SU-DHL-6 (cell line): ENCODE measurements at regions not wholly inside any gene's neighbourhood (a gene's known extent, or its start where the extent isn't known, plus 50 kb on each side); places are given as distances from the start of the nearest gene placed in this dataset.
"Not testable (repeated sequence)": the region's sequence is repeated elsewhere in the genome, so short reads cannot be mapped to it uniquely, and the experiment has no call there.

Source experiments
- H2AFZ ChIP-seq: fragments of 200-600 bp; sonication (generic); 2 replicates; pipeline ENCODE4 v1.6.1; 2014; ENCODE audit warnings: low read depth, mild to moderate bottlenecking, moderate library complexity, mixed read lengths, antibody characterized with exemption, low read length; ENCODE audit not compliant: severe bottlenecking
- H3F3A ChIP-seq: fragments of 200-600 bp; shearing (Covaris generic); 2 replicates; pipeline ENCODE4 v1.6.0; 2016; ENCODE audit warnings: antibody characterized with exemption, mild to moderate bottlenecking; ENCODE audit not compliant: insufficient read depth
- H3K27ac ChIP-seq: fragments of 200-600 bp; sonication (generic); 2 replicates; pipeline ENCODE4 v1.5.1; 2016; ENCODE audit warnings: low read depth, mild to moderate bottlenecking, low read length, moderate library complexity, mixed read lengths
- H3K27me3 ChIP-seq: fragments of 200-600 bp; sonication (generic), shearing (Covaris generic); 2 replicates; pipeline ENCODE4 v1.6.0; 2014; ENCODE audit warnings: mild to moderate bottlenecking, low read length
- H3K36me3 ChIP-seq: fragments of 200-600 bp; sonication (generic); 2 replicates; pipeline ENCODE4 v1.6.1; 2014; ENCODE audit warnings: mild to moderate bottlenecking, low read length, mixed read lengths
- H3K4me2 ChIP-seq: fragments of 300-600, 200-600 bp; shearing (Covaris generic), sonication (generic); 2 replicates; pipeline ENCODE4 v1.6.0; 2014; ENCODE audit warnings: low read length, low read depth, mild to moderate bottlenecking; ENCODE audit not compliant: poor library complexity, severe bottlenecking
- H3K4me3 ChIP-seq: fragments of 200-600 bp; sonication (generic); 2 replicates; pipeline ENCODE4 v1.5.1; 2014; ENCODE audit warnings: antibody characterized with exemption, low read length, mild to moderate bottlenecking, mixed read lengths; ENCODE audit not compliant: insufficient read depth, poor library complexity, severe bottlenecking
- H3K79me2 ChIP-seq: fragments of 200-600 bp; sonication (generic); 2 replicates; pipeline ENCODE4 v1.6.1; 2014; ENCODE audit warnings: mild to moderate bottlenecking, low read length, moderate library complexity; ENCODE audit not compliant: insufficient read depth
- H3K9ac ChIP-seq: fragments of 200-600 bp; sonication (generic); 2 replicates; pipeline ENCODE4 v1.7.0; 2014; ENCODE audit warnings: mild to moderate bottlenecking, low read length
- H3K9me2 ChIP-seq: fragments of 200-600 bp; sonication (generic); replicated peaks from 2 replicates; pipeline ENCODE4 v1.6.1; 2014; ENCODE audit warnings: low read length; ENCODE audit not compliant: insufficient read depth
- H3K9me3 ChIP-seq: fragments of 200-600 bp; sonication (generic); 2 replicates; pipeline ENCODE4 v1.6.1; 2014; ENCODE audit warnings: low read length, mixed read lengths; ENCODE audit not compliant: insufficient read depth
- H4K20me1 ChIP-seq: fragments of 200-600 bp; sonication (generic); 2 replicates; pipeline ENCODE4 v1.6.1; 2014; ENCODE audit warnings: low read depth, mild to moderate bottlenecking, antibody characterized with exemption, low read length, moderate library complexity, mixed read lengths
- EZH2phosphoT487 ChIP-seq: fragments of 200-600 bp; sonication (generic), shearing (Covaris generic); conservative IDR thresholded peaks from 2 replicates; pipeline ENCODE4 v1.6.1; 2018; ENCODE audit warnings: mild to moderate bottlenecking, antibody characterized with exemption, low read length, moderate library complexity, mixed read lengths
- TF ChIP-seq, protein P1 (sequence below): fragments of 200-600 bp; sonication (generic); IDR thresholded peaks from one replicate; pipeline ENCODE4 v1.5.1; 2017; ENCODE audit warnings: antibody characterized with exemption, mild to moderate bottlenecking, low read length, moderate library complexity; ENCODE audit not compliant: insufficient read depth, poor library complexity, severe bottlenecking

DNA sequence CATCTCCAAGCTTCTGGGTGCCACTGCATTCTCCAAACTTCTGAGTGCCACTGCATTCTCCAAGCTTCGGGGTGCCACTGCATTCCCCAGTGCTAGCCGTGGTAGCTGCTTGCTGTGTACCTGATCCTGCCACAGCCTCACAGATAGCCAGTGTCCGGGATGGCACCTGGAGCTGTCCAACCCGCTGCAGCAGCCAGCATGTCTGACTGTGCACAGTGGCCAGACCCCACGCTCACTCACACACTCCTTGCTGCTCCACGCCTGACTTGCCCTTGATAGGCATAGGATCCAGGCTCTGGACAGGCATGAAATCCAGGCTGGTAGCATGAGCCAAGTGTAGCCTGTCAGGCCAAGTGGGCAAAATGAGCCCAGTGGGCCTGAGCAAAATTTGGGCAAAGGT lies 465.0 kb downstream of the GUCY1A2 start:
- H3K27ac ChIP-seq = no peak overlapping the region
- H2AFZ ChIP-seq = no peak overlapping the region
- H3K9me2 ChIP-seq = no peaks in the 10 kb centered on the region
- TF ChIP-seq, protein P1, sequence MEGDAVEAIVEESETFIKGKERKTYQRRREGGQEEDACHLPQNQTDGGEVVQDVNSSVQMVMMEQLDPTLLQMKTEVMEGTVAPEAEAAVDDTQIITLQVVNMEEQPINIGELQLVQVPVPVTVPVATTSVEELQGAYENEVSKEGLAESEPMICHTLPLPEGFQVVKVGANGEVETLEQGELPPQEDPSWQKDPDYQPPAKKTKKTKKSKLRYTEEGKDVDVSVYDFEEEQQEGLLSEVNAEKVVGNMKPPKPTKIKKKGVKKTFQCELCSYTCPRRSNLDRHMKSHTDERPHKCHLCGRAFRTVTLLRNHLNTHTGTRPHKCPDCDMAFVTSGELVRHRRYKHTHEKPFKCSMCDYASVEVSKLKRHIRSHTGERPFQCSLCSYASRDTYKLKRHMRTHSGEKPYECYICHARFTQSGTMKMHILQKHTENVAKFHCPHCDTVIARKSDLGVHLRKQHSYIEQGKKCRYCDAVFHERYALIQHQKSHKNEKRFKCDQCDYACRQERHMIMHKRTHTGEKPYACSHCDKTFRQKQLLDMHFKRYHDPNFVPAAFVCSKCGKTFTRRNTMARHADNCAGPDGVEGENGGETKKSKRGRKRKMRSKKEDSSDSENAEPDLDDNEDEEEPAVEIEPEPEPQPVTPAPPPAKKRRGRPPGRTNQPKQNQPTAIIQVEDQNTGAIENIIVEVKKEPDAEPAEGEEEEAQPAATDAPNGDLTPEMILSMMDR = no peak
- TF ChIP-seq EZH2phosphoT487 = no peak
- H3K27me3 ChIP-seq = no peaks in the 10 kb centered on the region
- H3K9ac ChIP-seq = no peak overlapping the region
- H3K9me3 ChIP-seq = no peaks in the 10 kb centered on the region
- no peaks in the 10 kb centered on the region for H3K79me2 ChIP-seq
- H3K36me3 ChIP-seq = no peaks in the 10 kb centered on the region
- H3K4me2 ChIP-seq = no peak overlapping the region
- no peaks in the 10 kb centered on the region for H3F3A ChIP-seq
- H4K20me1 ChIP-seq = no peaks in the 10 kb centered on the region
- no peak overlapping the region for H3K4me3 ChIP-seq

DNA sequence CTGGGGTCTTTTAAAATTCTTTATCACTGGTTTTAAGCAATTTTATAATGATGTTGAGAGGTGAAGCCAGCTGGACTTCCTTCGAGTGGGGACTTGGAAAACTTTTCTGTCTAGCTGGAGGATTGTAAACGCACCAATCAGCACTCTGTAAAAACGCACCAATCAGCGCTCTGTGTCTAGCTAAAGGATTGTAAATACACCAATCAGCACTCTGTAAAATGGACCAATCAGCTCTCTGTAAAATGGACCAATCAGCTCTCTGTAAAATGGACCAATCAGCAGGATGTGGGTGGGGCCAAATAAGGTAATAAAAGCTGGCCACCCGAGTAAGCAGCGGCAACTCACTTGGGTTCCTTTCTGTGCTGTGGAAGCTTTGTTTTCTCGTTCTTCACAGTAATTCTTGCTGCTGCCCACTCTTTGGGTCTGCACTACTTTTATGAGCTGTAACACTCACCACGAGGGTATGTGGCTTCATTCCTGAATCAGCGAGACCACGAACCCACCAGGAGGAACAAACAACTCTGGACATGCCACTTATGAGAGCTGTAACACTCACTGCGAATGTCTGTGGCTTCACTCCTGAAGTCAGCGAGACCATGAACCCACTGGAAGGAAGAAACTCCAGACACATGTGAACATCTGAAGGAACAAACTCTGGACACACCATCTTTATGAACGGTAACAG lies 462.6 kb downstream of the GUCY1A2 start:
- H3F3A ChIP-seq, H3K9me3 ChIP-seq, H2AFZ ChIP-seq, H3K79me2 ChIP-seq, H3K9me2 ChIP-seq, H4K20me1 ChIP-seq, H3K4me3 ChIP-seq, H3K36me3 ChIP-seq, H3K27me3 ChIP-seq, H3K27ac ChIP-seq, H3K4me2 ChIP-seq, H3K9ac ChIP-seq: not testable (repeated sequence)

DNA sequence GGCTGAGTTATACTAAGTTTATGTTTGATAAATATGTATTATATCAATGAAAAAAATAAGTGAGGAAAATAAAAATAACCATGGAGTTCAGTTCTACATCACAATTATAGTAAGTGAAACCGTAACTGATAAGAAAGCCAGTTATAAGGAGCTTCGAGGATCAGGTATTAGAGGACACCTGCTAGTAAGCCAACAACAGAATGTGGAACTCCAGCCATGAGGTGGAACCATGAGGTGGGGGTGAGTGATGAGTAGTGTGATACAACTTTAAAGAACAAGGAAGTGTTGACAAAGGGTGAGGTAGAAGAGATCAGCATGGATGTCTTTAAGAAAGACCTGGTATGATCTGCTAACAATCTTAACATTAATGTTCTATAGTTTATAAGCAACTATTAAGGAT lies 452.9 kb downstream of the GUCY1A2 start:
- no peak overlapping the region for H3K9ac ChIP-seq
- no peaks in the 10 kb centered on the region for H3K9me3 ChIP-seq
- H3K27ac ChIP-seq = no peak overlapping the region
- H4K20me1 ChIP-seq = no peaks in the 10 kb centered on the region
- no peak overlapping the region for H2AFZ ChIP-seq
- H3K4me3 ChIP-seq = no peak overlapping the region
- no peaks in the 10 kb centered on the region for H3K36me3 ChIP-seq
- no peaks in the 10 kb centered on the region for H3K27me3 ChIP-seq
- H3K9me2 ChIP-seq = no peaks in the 10 kb centered on the region
- H3F3A ChIP-seq = no peaks in the 10 kb centered on the region
- TF ChIP-seq EZH2phosphoT487 = no peak
- TF ChIP-seq, protein P1 = no peak
- H3K79me2 ChIP-seq = no peaks in the 10 kb centered on the region
- H3K4me2 ChIP-seq = no peak overlapping the region

DNA sequence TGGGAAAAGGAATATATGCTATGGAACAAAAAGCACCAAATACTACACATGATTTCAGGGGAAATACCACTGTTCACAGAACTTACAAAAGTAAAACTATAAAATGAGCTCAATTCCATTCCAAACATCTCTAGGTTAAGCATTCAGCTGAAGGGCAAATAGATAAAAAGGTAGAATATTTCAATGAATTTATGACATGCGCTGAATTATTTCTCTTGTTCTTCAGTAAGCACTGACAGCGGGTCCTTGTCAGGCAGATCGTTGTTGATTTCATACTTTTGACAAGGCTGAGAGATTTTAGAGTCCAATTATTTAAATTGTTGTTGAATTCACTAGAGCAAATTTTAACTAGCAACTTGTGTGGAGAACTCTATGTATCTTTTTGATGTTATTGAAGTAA lies 449.6 kb downstream of the GUCY1A2 start:
- H3K27ac ChIP-seq = no peak overlapping the region
- H4K20me1 ChIP-seq = no peaks in the 10 kb centered on the region
- no peak overlapping the region for H3K9ac ChIP-seq
- TF ChIP-seq, protein P1 = no peak
- no peak for TF ChIP-seq EZH2phosphoT487
- no peaks in the 10 kb centered on the region for H3F3A ChIP-seq
- H3K27me3 ChIP-seq = no peaks in the 10 kb centered on the region
- no peaks in the 10 kb centered on the region for H3K79me2 ChIP-seq
- H3K36me3 ChIP-seq = no peaks in the 10 kb centered on the region
- no peak overlapping the region for H3K4me2 ChIP-seq
- H3K4me3 ChIP-seq = no peak overlapping the region
- H2AFZ ChIP-seq = no peak overlapping the region
- H3K9me3 ChIP-seq = no peaks in the 10 kb centered on the region
- H3K9me2 ChIP-seq = no peaks in the 10 kb centered on the region

DNA sequence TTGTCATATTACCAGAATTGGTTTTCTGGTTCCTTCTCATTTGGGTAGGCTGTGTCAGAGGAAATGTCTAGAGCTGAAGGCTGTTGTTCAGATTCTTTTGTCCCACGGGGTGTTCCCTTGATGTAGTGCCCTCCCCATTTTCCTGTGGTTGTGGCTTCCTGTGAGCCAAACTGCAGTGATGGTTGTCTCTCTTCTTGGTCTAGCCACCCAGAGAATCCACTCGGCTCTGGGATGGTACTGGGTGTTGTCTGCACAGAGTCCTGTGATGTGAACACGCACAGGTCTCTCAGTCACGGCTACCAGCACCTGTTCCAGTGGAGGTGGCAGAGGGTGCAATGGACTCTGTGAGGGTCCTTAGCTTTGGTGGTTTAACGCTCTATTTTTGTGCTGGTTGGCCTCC lies 440.9 kb downstream of the GUCY1A2 start:
- not testable (repeated sequence) for H4K20me1 ChIP-seq, H3K4me2 ChIP-seq

More for the DNA sequence above, 440.9 kb downstream of the GUCY1A2 start:
- not testable (repeated sequence) for H3K4me3 ChIP-seq, H3K36me3 ChIP-seq, H3K27me3 ChIP-seq, H3F3A ChIP-seq, H3K9me3 ChIP-seq, H3K27ac ChIP-seq, H3K9ac ChIP-seq, H3K79me2 ChIP-seq, H3K9me2 ChIP-seq, H2AFZ ChIP-seq
